NCI-H187 (cell line): ENCODE measurements at regions not wholly inside any gene's neighbourhood (a gene's known extent, or its start where the extent isn't known, plus 50 kb on each side); places are given as distances from the start of the nearest gene placed in this dataset.
A peak's percentile ranks its signal among the peaks of the same experiment; 100 is the strongest.
"Not testable (repeated sequence)": the region's sequence is repeated elsewhere in the genome, so short reads cannot be mapped to it uniquely, and the experiment has no call there.

Experiments used
- DNase-seq, 2 experiments: peaks; one replicate each; lab custom pipeline; 2025; lab: John Stamatoyannopoulos, UW

- DNase-seq = no peak
Measured at GRCh38 chr3:170705131-170705530, 119.3 kb upstream of the SLC7A14 start.

- DNase-seq = no peak
Measured at GRCh38 chr3:170703121-170703588, 117.3 kb upstream of the SLC7A14 start.

- no peak for DNase-seq
Measured at GRCh38 chr3:170701696-170702678, 116.1 kb upstream of the SLC7A14 start.

GRCh38 chr3:170700054-170700404 is 114.2 kb upstream of the SLC7A14 start:
- DNase-seq = no peak

GRCh38 chr3:170699158-170700053 is 113.5 kb upstream of the SLC7A14 start:
- no peak for DNase-seq

- DNase-seq = no peak
Measured at GRCh38 chr3:170697908-170698307, 112.0 kb upstream of the SLC7A14 start.

GRCh38 chr3:170697131-170697530 is 111.3 kb upstream of the SLC7A14 start:
- no peak for DNase-seq

GRCh38 chr3:170695486-170696064 is 109.7 kb upstream of the SLC7A14 start:
- no peak for DNase-seq

- DNase-seq = no peak
Measured at GRCh38 chr3:170692720-170693119, 106.8 kb upstream of the SLC7A14 start.

GRCh38 chr3:170690661-170690981 is 104.7 kb upstream of the SLC7A14 start:
- DNase-seq = no peak

GRCh38 chr3:170689893-170690660 is 104.2 kb upstream of the SLC7A14 start:
- peak; percentile 18 to 34 for DNase-seq

GRCh38 chr3:170689296-170689829 is 103.5 kb upstream of the SLC7A14 start:
- peak; percentile 32 to 39 for DNase-seq

GRCh38 chr3:170688222-170688621 is 102.3 kb upstream of the SLC7A14 start:
- DNase-seq = not testable (repeated sequence)

- DNase-seq = no peak
Measured at GRCh38 chr3:170680593-170680992, 94.7 kb upstream of the SLC7A14 start.

- DNase-seq = no peak
Measured at GRCh38 chr3:170679190-170679589, 93.3 kb upstream of the SLC7A14 start.

- no peak for DNase-seq
Measured at GRCh38 chr3:170670504-170670903, 84.6 kb upstream of the SLC7A14 start.

GRCh38 chr3:170662986-170663385 is 77.1 kb upstream of the SLC7A14 start:
- DNase-seq = not testable (repeated sequence)

GRCh38 chr3:170660139-170660538 is 74.3 kb upstream of the SLC7A14 start:
- DNase-seq = no peak

- no peak for DNase-seq
Measured at GRCh38 chr3:170657312-170657711, 71.4 kb upstream of the SLC7A14 start.

- no peak for DNase-seq
Measured at GRCh38 chr3:170656284-170656683, 70.4 kb upstream of the SLC7A14 start.

GRCh38 chr3:170653801-170654200 is 67.9 kb upstream of the SLC7A14 start:
- DNase-seq = no peak
